Right lobe of liver (tissue), 6 donors: ENCODE measurements at regions not wholly inside any gene's neighbourhood (a gene's known extent, or its start where the extent isn't known, plus 50 kb on each side); places are given as distances from the start of the nearest gene placed in this dataset.

Experiments
- ATAC-seq, 4 donors: fragments of 200-7000 bp; cut with Tn5 transposase; one replicate each; pipeline ENCODE4 v1.9.1; 2020; ENCODE audit warnings: mild to moderate bottlenecking in 4 of 4, moderate library complexity in 4 of 4
- DNase-seq, 3 donors: peaks; one replicate each; pipeline ENCODE4 v3.0.0-alpha.2; 2020
- H3K27ac ChIP-seq, 3 donors: fragments of 200-600 bp; one replicate each; pipeline ENCODE4 v1.8.0; 2022
- H3K27me3 ChIP-seq, 2 donors: fragments of 200-600 bp; one replicate each; pipeline ENCODE4 v1.8.0; 2022
- H3K36me3 ChIP-seq, 4 donors: fragments of 200-600 bp; sonication (generic) in 1 of 4; one replicate each; pipeline versions ENCODE4 v1.5.1 to v1.8.0; 2017 to 2022; ENCODE audit warnings: control low read depth in 1 of 4
- H3K4me1 ChIP-seq, 4 donors: fragments of 200-600 bp; sonication (generic) in 1 of 4; one replicate each; pipeline versions ENCODE4 v1.5.1 to v1.8.0; 2017 to 2022; ENCODE audit warnings: control low read depth in 1 of 4
- H3K4me3 ChIP-seq, 3 donors: fragments of 200-600 bp; one replicate each; pipeline ENCODE4 v1.8.0; 2022
- H3K9me3 ChIP-seq, 4 donors: fragments of 200-600 bp; sonication (generic) in 1 of 4; one replicate each; pipeline versions ENCODE4 v1.5.1 to v1.8.0; 2017 to 2022; ENCODE audit warnings: control low read depth in 1 of 4
- POLR2A ChIP-seq: fragments of 450-650 bp; IDR thresholded peaks from one replicate; pipeline ENCODE4 v1.6.1; 2017; ENCODE audit warnings: antibody characterized with exemption, mild to moderate bottlenecking
- WGBS: methylation state at CpG from one replicate; pipeline ENCODE4 v1.1.6; 2018; ENCODE audit warnings: low coverage, low lambda C conversion rate; ENCODE audit not compliant: insufficient coverage; ENCODE audit errors: missing lambda C conversion rate; 5-methylcytosine and 5-hydroxymethylcytosine counted together
- intact Hi-C, 2 donors: fragments of 100-400 bp; cut with DNase I; formaldehyde crosslinking; loops; one replicate each; pipeline versions ENCODE4 v1.11.2 to v1.14.1; 2022
- TF ChIP-seq, protein P1 (sequence below), 4 donors: fragments of 200-600 bp in 3 of 4; fragments of 450-650 bp in 1 of 4; IDR thresholded peaks; one replicate each; pipeline versions ENCODE4 v1.5.1 to v1.8.0; 2016 to 2022; ENCODE audit warnings: antibody characterized with exemption in 4 of 4, mild to moderate bottlenecking in 2 of 4
- donor health status: DM: no; HTN: yes; CAD: no.
- donor health status: DM: no; HTN: no; CAD: no.
- donor health status: DM: no; HTN: no; CAD: no.
- donor health status: DM: no; HTN: yes; CAD: no.
- donor health status: DM: no; HTN: yes; CAD: no.

DNA sequence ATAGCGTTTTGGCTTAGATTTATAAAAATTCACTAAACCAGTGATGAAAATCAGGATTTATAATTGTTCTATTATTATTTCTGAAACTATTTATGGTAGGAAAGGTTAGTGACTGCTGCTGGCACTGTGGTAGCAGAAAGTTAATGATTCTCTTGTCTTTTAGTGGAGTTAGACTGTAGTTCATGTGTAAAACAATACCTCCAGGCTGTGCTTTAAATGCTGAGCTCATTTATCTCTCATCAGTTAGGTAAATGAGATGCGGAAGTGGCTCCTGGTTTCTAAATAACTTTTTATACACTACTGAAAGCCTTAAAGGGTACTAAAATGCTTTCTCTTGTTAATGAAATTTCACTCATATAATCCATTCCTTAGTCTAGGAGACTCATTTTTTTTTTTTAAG, 326.8 kb upstream of the POT1 start:
- Histone ChIP-seq H3K27ac (no peak overlapping the region), H3K4me3 (no peak overlapping the region), H3K4me1 (no peaks in the 10 kb centered on the region), H3K27me3 (no peaks in the 10 kb centered on the region), H3K9me3 (no peaks in the 10 kb centered on the region), H3K36me3 (no peaks in the 10 kb centered on the region)
- 27% methylated on average over 2 of the region's 2 CpGs for WGBS
- TF ChIP-seq, protein P1, sequence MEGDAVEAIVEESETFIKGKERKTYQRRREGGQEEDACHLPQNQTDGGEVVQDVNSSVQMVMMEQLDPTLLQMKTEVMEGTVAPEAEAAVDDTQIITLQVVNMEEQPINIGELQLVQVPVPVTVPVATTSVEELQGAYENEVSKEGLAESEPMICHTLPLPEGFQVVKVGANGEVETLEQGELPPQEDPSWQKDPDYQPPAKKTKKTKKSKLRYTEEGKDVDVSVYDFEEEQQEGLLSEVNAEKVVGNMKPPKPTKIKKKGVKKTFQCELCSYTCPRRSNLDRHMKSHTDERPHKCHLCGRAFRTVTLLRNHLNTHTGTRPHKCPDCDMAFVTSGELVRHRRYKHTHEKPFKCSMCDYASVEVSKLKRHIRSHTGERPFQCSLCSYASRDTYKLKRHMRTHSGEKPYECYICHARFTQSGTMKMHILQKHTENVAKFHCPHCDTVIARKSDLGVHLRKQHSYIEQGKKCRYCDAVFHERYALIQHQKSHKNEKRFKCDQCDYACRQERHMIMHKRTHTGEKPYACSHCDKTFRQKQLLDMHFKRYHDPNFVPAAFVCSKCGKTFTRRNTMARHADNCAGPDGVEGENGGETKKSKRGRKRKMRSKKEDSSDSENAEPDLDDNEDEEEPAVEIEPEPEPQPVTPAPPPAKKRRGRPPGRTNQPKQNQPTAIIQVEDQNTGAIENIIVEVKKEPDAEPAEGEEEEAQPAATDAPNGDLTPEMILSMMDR (IDR thresholded peaks at IDR 0.05): no peak
- TF ChIP-seq POLR2A: no peak
- DNase-seq (no peak), ATAC-seq (no peak)
- intact Hi-C loops: no loop called here

DNA sequence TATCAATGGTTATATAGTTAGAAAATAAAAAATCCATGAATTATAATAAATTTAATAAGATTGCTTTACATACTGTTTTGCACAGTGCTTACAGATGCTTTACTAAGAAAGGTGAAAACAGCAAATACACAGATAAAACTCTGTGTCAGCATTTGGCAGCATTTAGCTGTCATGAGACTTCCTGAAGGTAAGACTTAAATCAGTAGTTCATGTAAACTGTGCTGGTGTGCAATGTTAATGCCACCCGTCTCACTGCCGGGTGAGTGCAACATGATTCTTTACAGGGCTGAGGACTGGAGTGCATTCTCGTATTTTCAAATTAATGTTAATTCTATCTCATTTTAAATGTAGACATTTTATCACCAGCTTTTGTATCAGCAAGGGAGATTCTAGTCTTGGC, 326.2 kb upstream of the POT1 start:
- H3K4me1 ChIP-seq: no peaks in the 10 kb centered on the region
- no peak overlapping the region for H3K4me3 ChIP-seq
- no peak for TF ChIP-seq POLR2A
- TF ChIP-seq, protein P1 (IDR thresholded peaks at IDR 0.05): no peak
- WGBS: 38% methylated on average over 3 of the region's 3 CpGs
- H3K27ac ChIP-seq: no peak overlapping the region
- no peak for ATAC-seq
- no peaks in the 10 kb centered on the region for H3K36me3 ChIP-seq
- intact Hi-C loops: no loop called here
- H3K27me3 ChIP-seq: no peaks in the 10 kb centered on the region
- no peaks in the 10 kb centered on the region for H3K9me3 ChIP-seq
- no peak for DNase-seq

DNA sequence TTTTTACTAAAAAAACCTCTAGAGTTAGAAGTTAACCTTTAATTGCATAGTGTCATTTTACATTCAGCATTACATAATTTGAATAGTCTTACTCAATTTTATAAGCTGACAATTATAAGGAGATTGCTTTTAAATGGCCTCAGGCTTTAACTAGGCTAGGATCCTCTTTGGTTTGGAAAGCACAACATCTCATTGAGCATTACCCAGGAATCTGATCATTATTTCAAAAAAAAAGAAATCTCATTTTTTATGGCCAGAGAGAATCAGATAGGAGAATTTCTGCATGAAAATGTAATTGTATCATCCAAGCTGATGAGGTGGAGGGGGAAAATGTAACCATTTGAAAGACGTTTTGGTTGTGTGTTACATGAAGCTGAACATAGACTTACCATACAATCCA, 324.9 kb upstream of the POT1 start:
- no peaks in the 10 kb centered on the region for H3K9me3 ChIP-seq
- no peaks in the 10 kb centered on the region for H3K36me3 ChIP-seq
- no peak overlapping the region for H3K27ac ChIP-seq
- intact Hi-C loops: no loop called here
- DNase-seq: no peak
- no peaks in the 10 kb centered on the region for H3K27me3 ChIP-seq
- no peak overlapping the region for H3K4me3 ChIP-seq
- no peak for ATAC-seq
- WGBS: 29% methylated on average over 1 of the region's 1 CpG
- TF ChIP-seq, protein P1 (IDR thresholded peaks at IDR 0.05): no peak
- TF ChIP-seq POLR2A: no peak
- no peaks in the 10 kb centered on the region for H3K4me1 ChIP-seq

DNA sequence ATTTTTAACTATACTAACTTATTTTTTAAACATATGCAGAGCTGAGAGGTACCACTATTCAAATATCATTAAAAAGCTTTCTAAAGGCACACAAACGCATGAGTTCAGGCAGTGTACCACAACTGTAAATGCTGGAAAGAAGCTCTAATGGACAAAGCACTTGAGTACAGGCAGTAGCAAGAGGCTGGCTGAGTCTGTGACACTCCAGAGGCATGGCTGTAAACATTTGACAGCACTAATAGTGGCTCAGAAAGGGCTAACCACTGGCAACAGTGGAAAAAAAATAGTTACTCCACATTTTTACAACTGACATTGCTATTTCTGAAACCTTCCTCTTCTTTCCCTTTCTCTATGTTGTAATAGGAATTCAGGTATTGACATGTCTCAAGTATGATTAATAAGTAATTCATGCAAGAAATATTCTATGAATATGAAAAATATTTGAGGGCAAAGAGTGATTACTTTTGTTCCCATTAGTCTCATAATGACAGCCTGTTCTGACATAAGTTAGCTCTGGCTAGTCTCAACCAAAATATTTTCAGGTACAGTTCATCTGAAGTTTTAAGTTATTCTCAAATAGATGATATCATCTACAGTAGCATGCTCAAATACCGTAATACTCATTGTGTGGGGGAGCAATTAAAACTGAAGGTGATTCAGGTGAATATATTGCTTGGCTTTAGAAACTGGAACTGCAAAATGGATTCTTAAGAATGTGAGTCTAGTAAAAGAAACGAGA, 324.0 kb upstream of the POT1 start:
- no peaks in the 10 kb centered on the region for H3K4me1 ChIP-seq
- H3K27me3 ChIP-seq: no peaks in the 10 kb centered on the region
- no peak for DNase-seq
- ATAC-seq: no peak
- TF ChIP-seq POLR2A: no peak
- TF ChIP-seq, protein P1 (IDR thresholded peaks at IDR 0.05): no peak
- H3K36me3 ChIP-seq: no peaks in the 10 kb centered on the region
- H3K27ac ChIP-seq: no peak overlapping the region
- H3K9me3 ChIP-seq: no peaks in the 10 kb centered on the region
- H3K4me3 ChIP-seq: no peak overlapping the region
- 27% methylated on average over 3 of the region's 3 CpGs for WGBS
- intact Hi-C loops: no loop called here
